HL-60 (cell line): ENCODE measurements at regions not wholly inside any gene's neighbourhood (a gene's known extent, or its start where the extent isn't known, plus 50 kb on each side); places are given as distances from the start of the nearest gene placed in this dataset.

Experiments
- DNase-seq, 2 experiments: peaks; one replicate each; pipeline ENCODE4 v3.0.0-alpha.2; 2010 to 2020; ENCODE audit warnings: low read depth in 1 of 2, low spot score in 1 of 2
- H3K27ac ChIP-seq: fragments of 250-450 bp; sonication (Bioruptor Pico); replicated peaks from 2 replicates; pipeline ENCODE4 v1.5.1; 2020; ENCODE audit warnings: mild to moderate bottlenecking, moderate library complexity
- H3K27me3 ChIP-seq: fragments of 250-450 bp; sonication (Bioruptor Pico); 2 replicates; pipeline ENCODE4 v1.5.1; 2021; ENCODE audit warnings: mild to moderate bottlenecking, moderate library complexity; ENCODE audit not compliant: insufficient read depth, poor library complexity, severe bottlenecking
- H3K4me3 ChIP-seq: replicated peaks from 2 replicates; pipeline ENCODE4 v1.5.1; 2011; ENCODE audit warnings: mild to moderate bottlenecking, control low read depth, low read length; ENCODE audit not compliant: insufficient read depth
- CTCF ChIP-seq: IDR thresholded peaks from one replicate; pipeline ENCODE4 v1.5.1; 2011; ENCODE audit warnings: low read length, control low read depth, inconsistent platforms; ENCODE audit not compliant: insufficient read depth
- GABPA ChIP-seq: IDR thresholded peaks from 2 replicates; pipeline ENCODE4 v1.6.1; 2012; ENCODE audit warnings: low read depth
- POLR2AphosphoS5 ChIP-seq: IDR thresholded peaks from 2 replicates; pipeline ENCODE4 v1.6.1; 2012; ENCODE audit warnings: low read depth
- REST ChIP-seq: IDR thresholded peaks from 2 replicates; pipeline ENCODE4 v1.6.1; 2012; ENCODE audit warnings: low read depth; ENCODE audit not compliant: insufficient replicate concordance
- SPI1 ChIP-seq: IDR thresholded peaks from 2 replicates; pipeline ENCODE4 v1.6.1; 2012; ENCODE audit warnings: low read depth, mild to moderate bottlenecking, borderline replicate concordance

- DNase-seq: no peak
- no peak overlapping the region for H3K4me3 ChIP-seq
- no peak for TF ChIP-seq POLR2AphosphoS5
- no peak for TF ChIP-seq GABPA
- no peak for TF ChIP-seq CTCF
- no peak for TF ChIP-seq REST
- no peak for TF ChIP-seq SPI1
- no peak overlapping the region for H3K27ac ChIP-seq
- no peaks in the 10 kb centered on the region for H3K27me3 ChIP-seq
Measured at GRCh38 chr4:123813901-123814300, 417.3 kb downstream of the SPRY1 start.

DNA sequence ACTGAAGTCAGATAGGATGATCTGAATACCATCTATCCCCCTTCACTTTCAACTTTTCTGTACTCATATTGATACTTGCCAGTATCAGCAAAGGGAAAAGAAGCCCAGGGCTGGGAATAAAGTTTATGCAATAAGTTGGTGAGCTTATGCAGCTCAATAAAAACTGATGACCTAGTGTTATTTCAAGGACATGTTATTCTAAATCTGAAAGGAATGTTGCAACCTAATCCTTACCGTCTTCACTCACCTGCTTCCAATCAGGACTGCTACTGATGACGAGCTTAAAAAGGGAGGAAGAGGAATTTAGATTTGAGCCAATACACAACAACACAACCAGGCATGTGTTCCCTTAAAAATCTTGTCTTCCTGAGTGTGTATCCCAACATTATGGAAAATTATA lies 419.9 kb downstream of the SPRY1 start:
- Histone ChIP-seq H3K27me3 (no peaks in the 10 kb centered on the region), H3K27ac (no peak overlapping the region), H3K4me3 (no peak overlapping the region)
- TF ChIP-seq SPI1: no peak
- no peak for TF ChIP-seq CTCF
- no peak for TF ChIP-seq GABPA
- TF ChIP-seq REST: no peak
- TF ChIP-seq POLR2AphosphoS5: no peak
- no peak for DNase-seq

DNA sequence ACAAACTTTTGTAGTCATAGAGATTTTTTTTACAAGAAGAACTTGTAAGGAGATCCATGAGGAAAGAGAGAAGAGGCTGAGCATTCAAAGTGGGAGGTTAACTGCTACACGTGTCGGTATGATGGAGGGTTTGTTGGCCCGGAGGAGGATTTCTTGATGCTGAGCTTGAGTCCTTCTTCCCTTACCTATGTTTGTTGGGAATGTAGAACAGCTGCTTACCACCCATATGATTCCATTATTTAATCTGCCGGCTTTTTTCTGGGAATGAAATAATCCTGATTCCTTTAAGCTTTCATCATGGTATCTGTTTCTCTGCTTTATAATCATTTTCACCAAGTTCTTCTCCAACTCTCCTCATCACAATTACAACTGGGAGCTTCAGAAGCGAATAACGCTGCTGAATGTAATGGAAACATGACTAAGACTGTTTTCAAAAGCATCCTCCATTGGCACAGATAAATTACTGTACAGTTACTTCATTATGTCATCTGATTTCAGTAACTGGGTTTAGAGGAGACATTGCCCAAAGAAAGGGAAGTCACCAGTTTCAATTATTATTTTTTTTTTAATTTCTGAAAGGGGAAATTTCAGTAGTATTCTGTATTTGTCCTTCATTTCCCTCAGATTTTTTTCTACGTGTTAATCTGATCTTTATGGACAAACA lies 420.6 kb downstream of the SPRY1 start:
- no peak for DNase-seq
- H3K27me3 ChIP-seq: no peaks in the 10 kb centered on the region
- H3K27ac ChIP-seq: no peak overlapping the region

More for the DNA sequence above, 420.6 kb downstream of the SPRY1 start:
- TF ChIP-seq REST (no peak), GABPA (no peak), SPI1 (no peak), CTCF (no peak), POLR2AphosphoS5 (no peak)
- H3K4me3 ChIP-seq: no peak overlapping the region
